Naive thymus-derived CD4-positive, alpha-beta T cell (primary cell): ENCODE measurements at regions not wholly inside any gene's neighbourhood (a gene's known extent, or its start where the extent isn't known, plus 50 kb on each side); places are given as distances from the start of the nearest gene placed in this dataset.

Experiments used
- ATAC-seq: fragments of 150-1000 bp; cut with Tn5 transposase; 2 replicates; pipeline ENCODE4 v1.10.0; 2021; ENCODE audit warnings: mild to moderate bottlenecking, moderate library complexity
- CTCF ChIA-PET: fragments of 350-600 bp; sonication (Branson Sonifier 250); formaldehyde crosslinking; loops from one replicate; lab custom pipeline; 2021; ENCODE audit warnings: antibody characterized with exemption; lab: Charles Lee
- POLR2A ChIA-PET: fragments of 350-600 bp; sonication (Branson Sonifier 250); formaldehyde crosslinking; loops from one replicate; lab custom pipeline; 2021; ENCODE audit warnings: antibody characterized with exemption, inconsistent platforms; lab: Charles Lee
- DNase-seq, 9 donors: peaks; one replicate each; pipeline versions ENCODE4 v3.0.0 to v3.0.0-alpha.2; 2020 to 2022; ENCODE audit warnings: mixed read lengths in 1 of 9
- H3K27ac ChIP-seq: one replicate; pipeline ENCODE4 v1.7.0; 2013; ENCODE audit warnings: mild to moderate bottlenecking, low read depth, low read length, moderate library complexity
- H3K27me3 ChIP-seq, 2 donors: one replicate each; pipeline ENCODE4 v1.7.0; 2013; ENCODE audit warnings: low read length in 2 of 2, mild to moderate bottlenecking in 2 of 2, moderate library complexity in 2 of 2; ENCODE audit not compliant: control insufficient read depth in 2 of 2, insufficient read depth in 2 of 2
- H3K36me3 ChIP-seq, 3 experiments: 1 replicate in 2 of 3; 2 replicates in 1 of 3; pipeline ENCODE4 v1.7.0; 2013; ENCODE audit warnings: low read length in 3 of 3, mild to moderate bottlenecking in 3 of 3, moderate library complexity in 1 of 3; ENCODE audit not compliant: insufficient read depth in 3 of 3, control insufficient read depth in 2 of 3
- H3K4me1 ChIP-seq, 2 donors: one replicate each; pipeline ENCODE4 v1.7.0; 2013; ENCODE audit warnings: low read length in 2 of 2, mild to moderate bottlenecking in 2 of 2, moderate library complexity in 1 of 2; ENCODE audit not compliant: control insufficient read depth in 2 of 2, insufficient read depth in 2 of 2
- H3K4me3 ChIP-seq: 2 replicates; pipeline ENCODE4 v1.7.0; 2013; ENCODE audit warnings: mild to moderate bottlenecking, low read length
- H3K9me3 ChIP-seq, 3 experiments: 1 replicate in 2 of 3; 2 replicates in 1 of 3; pipeline ENCODE4 v1.7.0; 2013; ENCODE audit warnings: low read length in 3 of 3; ENCODE audit not compliant: control insufficient read depth in 2 of 3
- H3K27ac Mint-ChIP-seq, 9 donors: one replicate each; pipeline ENCODE4 v1.8.0; 2020 to 2022; ENCODE audit warnings: mixed read lengths in 9 of 9, mild to moderate bottlenecking in 8 of 9, moderate library complexity in 5 of 9, inconsistent platforms in 2 of 9
- H3K27me3 Mint-ChIP-seq, 5 donors: one replicate each; pipeline ENCODE4 v1.8.0; 2021 to 2022; ENCODE audit warnings: mixed read lengths in 5 of 5, mild to moderate bottlenecking in 1 of 5
- H3K36me3 Mint-ChIP-seq, 5 donors: one replicate each; pipeline ENCODE4 v1.8.0; 2020 to 2022; ENCODE audit warnings: mixed read lengths in 5 of 5, mild to moderate bottlenecking in 3 of 5, inconsistent platforms in 1 of 5
- H3K4me1 Mint-ChIP-seq, 7 donors: one replicate each; pipeline ENCODE4 v1.8.0; 2020 to 2022; ENCODE audit warnings: mixed read lengths in 7 of 7, mild to moderate bottlenecking in 3 of 7, inconsistent platforms in 1 of 7
- H3K4me3 Mint-ChIP-seq, 10 donors: one replicate each; pipeline ENCODE4 v1.8.0; 2020 to 2022; ENCODE audit warnings: mild to moderate bottlenecking in 10 of 10, mixed read lengths in 10 of 10, moderate library complexity in 6 of 10, inconsistent platforms in 2 of 10
- H3K9me3 Mint-ChIP-seq, 11 donors: one replicate each; pipeline ENCODE4 v1.8.0; 2020 to 2022; ENCODE audit warnings: mixed read lengths in 11 of 11, mild to moderate bottlenecking in 4 of 11, inconsistent platforms in 1 of 11, moderate library complexity in 1 of 11
- intact Hi-C, 2 donors: fragments of 100-400 bp; cut with micrococcal nuclease; formaldehyde crosslinking; loops; one replicate each; pipeline ENCODE4 v1.15.1; 2023

- ATAC-seq, result no peak
- Mint-ChIP-seq H3K36me3 (no peaks in the 10 kb centered on the region), H3K27ac (no peak overlapping the region), H3K4me3 (no peak overlapping the region), H3K27me3 (peaks cover 59 to 73% (median 67%) of the 10 kb centered on the region in 5 donors), H3K4me1 (peaks cover 0 to 9% (median 5%) of the 10 kb centered on the region in 7 donors), H3K9me3 (peaks cover 0 to under 1% (median 0%) of the 10 kb centered on the region in 11 donors)
- POLR2A ChIA-PET, result no interaction called here
- Histone ChIP-seq H3K27me3 (peaks cover 4 to 6% of the 10 kb centered on the region in 2 donors), H3K9me3 (no peaks in the 10 kb centered on the region), H3K4me1 (no peaks in the 10 kb centered on the region), H3K36me3 (no peaks in the 10 kb centered on the region), H3K27ac (no peak overlapping the region), H3K4me3 (no peak overlapping the region)
- intact Hi-C loops, result no loop called here
- DNase-seq, result no peak
- CTCF ChIA-PET, result no interaction called here
These were observed 92.1 kb upstream of the SMYD2 start for GRCh38 chr1:214188835-214189234.

- Histone ChIP-seq H3K9me3 (no peaks in the 10 kb centered on the region), H3K4me1 (no peaks in the 10 kb centered on the region), H3K4me3 (no peak overlapping the region), H3K36me3 (no peaks in the 10 kb centered on the region), H3K27me3 (peaks cover 4 to 6% of the 10 kb centered on the region in 2 donors), H3K27ac (no peak overlapping the region)
- no peak for DNase-seq
- ChIA-PET CTCF (no interaction called here), POLR2A (no interaction called here)
- intact Hi-C loops, result no loop called here
- Mint-ChIP-seq H3K27me3 (peaks cover 35 to 61% (median 48%) of the 10 kb centered on the region in 5 donors), H3K4me3 (no peak overlapping the region), H3K27ac (no peak overlapping the region), H3K9me3 (peaks cover 0 to 3% (median 0%) of the 10 kb centered on the region in 11 donors), H3K36me3 (no peaks in the 10 kb centered on the region), H3K4me1 (peaks cover 0 to 4% (median 0%) of the 10 kb centered on the region in 7 donors)
- no peak for ATAC-seq
These were observed 87.9 kb upstream of the SMYD2 start for GRCh38 chr1:214192825-214193643.

- ChIA-PET POLR2A (no interaction called here), CTCF (no interaction called here)
- Mint-ChIP-seq H3K27me3 (peaks cover 32 to 57% (median 48%) of the 10 kb centered on the region in 5 donors), H3K4me1 (peaks cover 0 to 2% (median 0%) of the 10 kb centered on the region in 7 donors), H3K36me3 (no peaks in the 10 kb centered on the region), H3K4me3 (no peak overlapping the region), H3K9me3 (peaks cover 0 to 3% (median 0%) of the 10 kb centered on the region in 11 donors), H3K27ac (no peak overlapping the region)
- Histone ChIP-seq H3K36me3 (no peaks in the 10 kb centered on the region), H3K9me3 (no peaks in the 10 kb centered on the region), H3K4me3 (no peak overlapping the region), H3K4me1 (no peaks in the 10 kb centered on the region), H3K27ac (no peak overlapping the region), H3K27me3 (peaks cover 4% of the 10 kb centered on the region in 2 donors)
- intact Hi-C loops, result no loop called here
- DNase-seq (no peak), ATAC-seq (no peak)
These were observed 87.3 kb upstream of the SMYD2 start for GRCh38 chr1:214193691-214194090.

- Histone ChIP-seq H3K4me1 (no peaks in the 10 kb centered on the region), H3K9me3 (no peaks in the 10 kb centered on the region), H3K27me3 (no peaks in the 10 kb centered on the region), H3K36me3 (no peaks in the 10 kb centered on the region), H3K4me3 (no peak overlapping the region), H3K27ac (no peak overlapping the region)
- no peaks in the 10 kb centered on the region for H3K36me3 Mint-ChIP-seq
- H3K27me3 Mint-ChIP-seq, result peaks cover 25 to 52% (median 44%) of the 10 kb centered on the region in 5 donors
- H3K27ac Mint-ChIP-seq, result no peak overlapping the region
- peaks cover 0 to 3% (median 0%) of the 10 kb centered on the region in 11 donors for H3K9me3 Mint-ChIP-seq
- no peak for DNase-seq
- peaks cover 0 to 3% (median 0%) of the 10 kb centered on the region in 7 donors for H3K4me1 Mint-ChIP-seq
- ChIA-PET POLR2A (no interaction called here), CTCF (no interaction called here)
- no peak for ATAC-seq
- H3K4me3 Mint-ChIP-seq, result no peak overlapping the region
- intact Hi-C loops, result no loop called here
These were observed 82.4 kb upstream of the SMYD2 start for GRCh38 chr1:214198571-214198970.

DNA sequence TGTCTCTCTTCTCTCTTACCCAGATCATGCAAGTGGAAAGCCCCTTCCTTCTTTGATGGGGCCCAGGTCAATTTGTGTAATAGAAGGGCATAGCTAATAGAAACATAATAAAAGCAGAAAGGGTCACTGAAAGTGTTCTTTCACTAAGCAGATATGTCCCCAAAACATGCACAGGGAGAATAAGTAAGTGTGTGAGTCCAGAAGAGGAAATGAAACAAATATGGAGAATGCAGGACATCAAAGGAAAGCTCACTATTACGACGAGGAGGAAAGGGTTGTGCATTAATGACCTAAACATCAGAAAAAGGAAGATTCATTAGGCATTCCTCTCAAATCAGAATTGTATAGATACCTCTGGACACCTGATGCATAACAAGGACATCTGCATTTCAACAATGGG, 81.4 kb upstream of the SMYD2 start:
- Mint-ChIP-seq H3K36me3 (no peaks in the 10 kb centered on the region), H3K4me1 (peaks cover 0 to 3% (median 0%) of the 10 kb centered on the region in 7 donors), H3K9me3 (peaks cover 0 to 3% (median 0%) of the 10 kb centered on the region in 11 donors), H3K4me3 (no peak overlapping the region), H3K27me3 (peaks cover 16 to 43% (median 37%) of the 10 kb centered on the region in 5 donors), H3K27ac (no peak overlapping the region)
- ChIA-PET POLR2A (no interaction called here), CTCF (interaction anchor here (1.0 kb wide), 1 partner anchor 130 kb away, joined by 3 read pairs; no protein-coding TSS in a partner anchor)
- H3K9me3 ChIP-seq, result no peaks in the 10 kb centered on the region
- H3K27me3 ChIP-seq, result no peaks in the 10 kb centered on the region
- H3K4me3 ChIP-seq, result no peak overlapping the region
- ATAC-seq (no peak), DNase-seq (no peak)
- no peaks in the 10 kb centered on the region for H3K4me1 ChIP-seq
- intact Hi-C loops, result no loop called here
- no peaks in the 10 kb centered on the region for H3K36me3 ChIP-seq
- H3K27ac ChIP-seq, result no peak overlapping the region

GRCh38 chr1:214202992-214203391, 78.0 kb upstream of the SMYD2 start:
- Histone ChIP-seq H3K9me3 (no peaks in the 10 kb centered on the region), H3K36me3 (no peaks in the 10 kb centered on the region), H3K4me3 (no peak overlapping the region), H3K27me3 (no peaks in the 10 kb centered on the region), H3K27ac (no peak overlapping the region), H3K4me1 (no peaks in the 10 kb centered on the region)
- ATAC-seq (no peak), DNase-seq (no peak)
- ChIA-PET POLR2A (interaction anchor here (0.5 kb wide), 1 partner anchor 1966 kb away, joined by 3 read pairs; no protein-coding TSS in a partner anchor), CTCF (interaction anchor here (0.8 kb wide), 1 partner anchor 9 kb away, joined by 3 read pairs; no protein-coding TSS in a partner anchor)
- H3K9me3 Mint-ChIP-seq, result no peaks in the 10 kb centered on the region
- H3K27ac Mint-ChIP-seq, result no peak overlapping the region
- H3K4me3 Mint-ChIP-seq, result no peak overlapping the region
- peaks cover 0 to 3% (median 0%) of the 10 kb centered on the region in 7 donors for H3K4me1 Mint-ChIP-seq
- peaks cover 15 to 35% (median 24%) of the 10 kb centered on the region in 5 donors for H3K27me3 Mint-ChIP-seq
- intact Hi-C loops, result no loop called here
- H3K36me3 Mint-ChIP-seq, result no peaks in the 10 kb centered on the region
